Thoracic aorta (tissue), 2 donors: ENCODE measurements at regions not wholly inside any gene's neighbourhood (a gene's known extent, or its start where the extent isn't known, plus 50 kb on each side); places are given as distances from the start of the nearest gene placed in this dataset.
"Not testable (repeated sequence)": the region's sequence is repeated elsewhere in the genome, so short reads cannot be mapped to it uniquely, and the experiment has no call there.

Experiments
- ATAC-seq: fragments of 150-250 bp; one replicate; pipeline ENCODE4 v1.8.0; 2017; ENCODE audit warnings: low read depth; ENCODE audit not compliant: insufficient number of reproducible peaks, low FRiP score
- DNase-seq: peaks from one replicate; pipeline ENCODE4 v3.0.0-alpha.2; 2020; ENCODE audit warnings: low spot score
- H3K27ac ChIP-seq, 2 donors: fragments of 200-600 bp; sonication (generic); 1 replicate in 1 of 2; 2 replicates in 1 of 2; pipeline ENCODE4 v1.5.1; 2016; ENCODE audit warnings: mild to moderate bottlenecking in 2 of 2, moderate library complexity in 2 of 2
- H3K27me3 ChIP-seq: fragments of 200-600 bp; sonication (generic); replicated peaks from 2 replicates; pipeline ENCODE4 v1.6.0; 2016; ENCODE audit warnings: mild to moderate bottlenecking; ENCODE audit not compliant: insufficient read depth
- H3K36me3 ChIP-seq: fragments of 200-600 bp; sonication (generic); one replicate; pipeline ENCODE4 v1.5.1; 2016
- H3K4me1 ChIP-seq, 2 donors: fragments of 200-600 bp; sonication (generic); 1 replicate in 1 of 2; 2 replicates in 1 of 2; pipeline versions ENCODE4 v1.5.1 to v1.6.0; 2016; ENCODE audit warnings: low read depth in 2 of 2, mild to moderate bottlenecking in 1 of 2; ENCODE audit not compliant: control insufficient read depth in 1 of 2
- H3K4me3 ChIP-seq: fragments of 200-600 bp; sonication (generic); 2 replicates; pipeline ENCODE4 v1.5.1; 2016; ENCODE audit warnings: mild to moderate bottlenecking
- H3K9me3 ChIP-seq: fragments of 200-600 bp; sonication (generic); 2 replicates; pipeline ENCODE4 v1.5.1; 2016
- CTCF ChIP-seq: fragments of 200-600 bp; sonication (generic); IDR thresholded peaks from one replicate; pipeline ENCODE4 v1.5.1; 2019; ENCODE audit warnings: antibody characterized with exemption

GRCh38 chr10:53183733-53184132 lies 411.1 kb upstream of the MBL2 start:
- Histone ChIP-seq H3K27ac (no peak overlapping the region), H3K9me3 (no peaks in the 10 kb centered on the region), H3K4me3 (no peak overlapping the region), H3K36me3 (no peaks in the 10 kb centered on the region), H3K27me3 (no peaks in the 10 kb centered on the region), H3K4me1 (no peaks in the 10 kb centered on the region)
- no peak for ATAC-seq
- DNase-seq = no peak
- TF ChIP-seq CTCF = no peak

DNA sequence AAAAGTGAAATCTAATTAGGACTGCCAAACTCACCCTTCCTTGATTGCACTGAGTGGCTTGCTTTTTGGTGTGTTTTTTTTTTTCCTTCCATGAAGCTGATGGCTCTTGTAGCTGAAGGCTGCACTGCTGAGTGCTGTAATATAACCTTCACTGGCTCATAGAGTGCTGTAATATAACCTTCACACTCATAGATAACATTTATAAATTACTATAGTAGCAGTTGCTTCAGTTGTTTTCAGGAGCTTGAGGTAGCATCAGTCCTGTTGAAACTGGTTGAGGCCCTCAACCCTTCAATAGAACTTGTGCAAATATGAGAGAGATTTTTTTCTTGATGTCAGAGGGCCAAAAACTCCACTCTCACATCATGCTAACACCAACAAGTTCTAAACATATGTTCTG lies 404.9 kb upstream of the MBL2 start:
- H3K9me3 ChIP-seq = no peaks in the 10 kb centered on the region
- no peaks in the 10 kb centered on the region for H3K36me3 ChIP-seq
- no peaks in the 10 kb centered on the region for H3K4me1 ChIP-seq
- ATAC-seq = no peak
- TF ChIP-seq CTCF = no peak
- no peaks in the 10 kb centered on the region for H3K27me3 ChIP-seq
- no peak for DNase-seq
- H3K4me3 ChIP-seq = no peak overlapping the region
- H3K27ac ChIP-seq = no peak overlapping the region

- no peak for DNase-seq
- no peak overlapping the region for H3K4me3 ChIP-seq
- no peak overlapping the region for H3K27ac ChIP-seq
- H3K9me3 ChIP-seq = no peaks in the 10 kb centered on the region
- H3K4me1 ChIP-seq = no peaks in the 10 kb centered on the region
- no peak for TF ChIP-seq CTCF
- H3K27me3 ChIP-seq = no peaks in the 10 kb centered on the region
- H3K36me3 ChIP-seq = no peaks in the 10 kb centered on the region
- ATAC-seq = no peak
Measured at GRCh38 chr10:53166325-53166724, 393.7 kb upstream of the MBL2 start.

GRCh38 chr10:53162856-53163255 lies 390.3 kb upstream of the MBL2 start:
- no peak for DNase-seq
- no peaks in the 10 kb centered on the region for H3K4me1 ChIP-seq
- no peaks in the 10 kb centered on the region for H3K9me3 ChIP-seq
- H3K4me3 ChIP-seq = no peak overlapping the region
- H3K27me3 ChIP-seq = no peaks in the 10 kb centered on the region
- no peak for ATAC-seq
- H3K36me3 ChIP-seq = no peaks in the 10 kb centered on the region
- no peak for TF ChIP-seq CTCF
- no peak overlapping the region for H3K27ac ChIP-seq

DNA sequence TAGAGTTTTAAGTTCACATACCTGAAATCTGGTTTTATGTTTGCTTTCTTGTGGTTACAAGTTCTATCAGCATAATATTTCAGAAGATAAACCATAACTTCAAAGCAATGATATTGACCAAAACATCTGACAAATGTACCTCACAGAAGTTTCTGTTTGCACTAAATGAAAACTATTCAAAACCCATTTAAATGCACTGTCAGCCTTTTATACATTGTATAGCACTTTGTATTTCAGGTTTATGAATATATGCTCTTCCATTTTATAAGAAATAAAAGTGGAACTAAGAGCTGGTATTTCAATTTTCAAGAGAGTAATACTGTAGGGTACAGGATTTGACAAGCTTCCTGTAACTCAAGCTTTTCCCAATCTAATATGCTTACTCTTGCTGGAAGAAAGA lies 388.6 kb upstream of the MBL2 start:
- H3K36me3 ChIP-seq = no peaks in the 10 kb centered on the region
- no peak for ATAC-seq
- no peaks in the 10 kb centered on the region for H3K27me3 ChIP-seq
- no peak overlapping the region for H3K4me3 ChIP-seq
- no peaks in the 10 kb centered on the region for H3K4me1 ChIP-seq
- H3K9me3 ChIP-seq = no peaks in the 10 kb centered on the region
- TF ChIP-seq CTCF = no peak
- no peak overlapping the region for H3K27ac ChIP-seq
- DNase-seq = no peak

- H3K36me3 ChIP-seq, H3K4me1 ChIP-seq, H3K27me3 ChIP-seq, DNase-seq, H3K27ac ChIP-seq, H3K9me3 ChIP-seq, H3K4me3 ChIP-seq, ATAC-seq: not testable (repeated sequence)
Measured at GRCh38 chr10:53155674-53156073, 383.1 kb upstream of the MBL2 start.
